ENCODE measurements at regions not wholly inside any gene's neighbourhood (a gene's known extent, or its start where the extent isn't known, plus 50 kb on each side); places are given as distances from the start of the nearest gene placed in this dataset.

DNA sequence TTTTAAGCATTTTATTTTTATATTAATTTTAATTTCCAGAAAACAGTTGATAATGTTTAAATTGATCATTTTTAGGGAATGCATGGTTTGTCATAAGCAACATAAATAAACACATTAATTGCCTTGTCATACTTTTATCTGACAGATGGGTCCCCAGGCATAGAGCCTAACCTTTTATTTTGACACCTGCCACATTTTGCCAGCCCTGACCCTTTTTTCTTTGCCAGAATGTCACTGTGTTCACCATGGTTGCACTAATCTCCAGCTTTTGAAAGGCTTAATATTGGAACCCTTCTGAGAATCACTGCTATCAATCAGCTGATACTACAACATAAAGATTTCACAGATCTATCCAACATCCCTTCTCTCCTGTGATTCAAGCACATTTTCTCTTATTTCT is 56.0 kb upstream of the DPYD start:
- CTCF ChIA-PET, result interaction anchor here (0.8 to 1.3 kb wide), 4 partner anchors 8 to 79 kb away, joined by 3 read pairs; no protein-coding TSS in a partner anchor
- Histone ChIP-seq H3K4me3 (no peak overlapping the region), H3K27ac (ENCODE audit: control insufficient read depth, insufficient read depth) (no peak overlapping the region), H2AFZ (ENCODE audit: control insufficient read depth, low read depth, low read length) (no peak overlapping the region), H4K20me1 (ENCODE audit: control insufficient read depth, insufficient read depth) (no peaks in the 10 kb centered on the region), H3K79me2 (ENCODE audit: control insufficient read depth, insufficient read depth, low read length) (no peaks in the 10 kb centered on the region), H3K9ac (ENCODE audit: control insufficient read depth, insufficient read depth, low read length) (no peak overlapping the region), H3K9me3 (replicated peaks; ENCODE audit: control insufficient read depth, insufficient read depth, low read length) (no peaks in the 10 kb centered on the region), H3K4me1 (ENCODE audit: control insufficient read depth, insufficient read depth, low read length) (no peaks in the 10 kb centered on the region), H3K27me3 (replicated peaks in 1 of 2; ENCODE audit: control insufficient read depth in 2 of 2, insufficient read depth in 2 of 2, low read length in 1 of 2) (no peaks in the 10 kb centered on the region), H3K36me3 (ENCODE audit: control insufficient read depth in 2 of 2, insufficient read depth in 2 of 2, low read length in 1 of 2) (no peaks in the 10 kb centered on the region), H3K4me2 (ENCODE audit: control insufficient read depth, insufficient read depth) (no peak overlapping the region)
- RAD21 ChIA-PET (ENCODE audit: unreplicated experiment), result interaction anchor here (0.9 to 1.0 kb wide), 3 partner anchors 21 to 71 kb away, joined by 3 read pairs; no protein-coding TSS in a partner anchor
- no peak for ATAC-seq
- SMC1A ChIA-PET (ENCODE audit: uncharacterized antibody, unreplicated experiment), result interaction anchor here (0.8 to 2.8 kb wide), 7 partner anchors 14 to 143 kb away, joined by 3 to 12 read pairs (median 4); partner anchors contain the start of gene DPYD
- POLR2A ChIA-PET, result interaction anchor here (1.3 kb wide), 1 partner anchor 26 kb away, joined by 3 read pairs; no protein-coding TSS in a partner anchor
- no TSS peak for BruUV-seq (replicated peaks)
- no peak for FAIRE-seq
- in situ Hi-C loops (cut with MboI) (no loop called here), intact Hi-C loops (cut with micrococcal nuclease; ENCODE audit: unreplicated experiment) (no loop called here)
- no peak for DNase-seq (ENCODE audit: low read depth, low spot score)
- TF ChIP-seq, protein P1, sequence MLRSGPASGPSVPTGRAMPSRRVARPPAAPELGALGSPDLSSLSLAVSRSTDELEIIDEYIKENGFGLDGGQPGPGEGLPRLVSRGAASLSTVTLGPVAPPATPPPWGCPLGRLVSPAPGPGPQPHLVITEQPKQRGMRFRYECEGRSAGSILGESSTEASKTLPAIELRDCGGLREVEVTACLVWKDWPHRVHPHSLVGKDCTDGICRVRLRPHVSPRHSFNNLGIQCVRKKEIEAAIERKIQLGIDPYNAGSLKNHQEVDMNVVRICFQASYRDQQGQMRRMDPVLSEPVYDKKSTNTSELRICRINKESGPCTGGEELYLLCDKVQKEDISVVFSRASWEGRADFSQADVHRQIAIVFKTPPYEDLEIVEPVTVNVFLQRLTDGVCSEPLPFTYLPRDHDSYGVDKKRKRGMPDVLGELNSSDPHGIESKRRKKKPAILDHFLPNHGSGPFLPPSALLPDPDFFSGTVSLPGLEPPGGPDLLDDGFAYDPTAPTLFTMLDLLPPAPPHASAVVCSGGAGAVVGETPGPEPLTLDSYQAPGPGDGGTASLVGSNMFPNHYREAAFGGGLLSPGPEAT (IDR thresholded peaks at IDR 0.05; ENCODE audit: low read depth), result no peak
- TF ChIP-seq FOXK2 (IDR thresholded peaks at IDR 0.05) (no peak), FOS (IDR thresholded peaks at IDR 0.05; ENCODE audit: borderline replicate concordance, extremely low read depth, insufficient read length) (no peak), NFXL1 (IDR thresholded peaks at IDR 0.05; ENCODE audit: borderline replicate concordance) (no peak), ZNF24 (IDR thresholded peaks at IDR 0.05) (no peak), CHD2 (IDR thresholded peaks at IDR 0.05; ENCODE audit: borderline replicate concordance, low read depth, low read length) (no peak), MYC (IDR thresholded peaks at IDR 0.05; ENCODE audit: insufficient read depth, insufficient read length, insufficient replicate concordance, low read length, severe bottlenecking) (no peak), MTA3 (IDR thresholded peaks at IDR 0.05; ENCODE audit: borderline replicate concordance, low read length) (no peak), EED (IDR thresholded peaks at IDR 0.05; ENCODE audit: low read depth) (no peak), PML (IDR thresholded peaks at IDR 0.05; ENCODE audit: low read length) (no peak), HDAC2 (IDR thresholded peaks at IDR 0.05) (no peak)
- TF ChIP-seq, protein P2, sequence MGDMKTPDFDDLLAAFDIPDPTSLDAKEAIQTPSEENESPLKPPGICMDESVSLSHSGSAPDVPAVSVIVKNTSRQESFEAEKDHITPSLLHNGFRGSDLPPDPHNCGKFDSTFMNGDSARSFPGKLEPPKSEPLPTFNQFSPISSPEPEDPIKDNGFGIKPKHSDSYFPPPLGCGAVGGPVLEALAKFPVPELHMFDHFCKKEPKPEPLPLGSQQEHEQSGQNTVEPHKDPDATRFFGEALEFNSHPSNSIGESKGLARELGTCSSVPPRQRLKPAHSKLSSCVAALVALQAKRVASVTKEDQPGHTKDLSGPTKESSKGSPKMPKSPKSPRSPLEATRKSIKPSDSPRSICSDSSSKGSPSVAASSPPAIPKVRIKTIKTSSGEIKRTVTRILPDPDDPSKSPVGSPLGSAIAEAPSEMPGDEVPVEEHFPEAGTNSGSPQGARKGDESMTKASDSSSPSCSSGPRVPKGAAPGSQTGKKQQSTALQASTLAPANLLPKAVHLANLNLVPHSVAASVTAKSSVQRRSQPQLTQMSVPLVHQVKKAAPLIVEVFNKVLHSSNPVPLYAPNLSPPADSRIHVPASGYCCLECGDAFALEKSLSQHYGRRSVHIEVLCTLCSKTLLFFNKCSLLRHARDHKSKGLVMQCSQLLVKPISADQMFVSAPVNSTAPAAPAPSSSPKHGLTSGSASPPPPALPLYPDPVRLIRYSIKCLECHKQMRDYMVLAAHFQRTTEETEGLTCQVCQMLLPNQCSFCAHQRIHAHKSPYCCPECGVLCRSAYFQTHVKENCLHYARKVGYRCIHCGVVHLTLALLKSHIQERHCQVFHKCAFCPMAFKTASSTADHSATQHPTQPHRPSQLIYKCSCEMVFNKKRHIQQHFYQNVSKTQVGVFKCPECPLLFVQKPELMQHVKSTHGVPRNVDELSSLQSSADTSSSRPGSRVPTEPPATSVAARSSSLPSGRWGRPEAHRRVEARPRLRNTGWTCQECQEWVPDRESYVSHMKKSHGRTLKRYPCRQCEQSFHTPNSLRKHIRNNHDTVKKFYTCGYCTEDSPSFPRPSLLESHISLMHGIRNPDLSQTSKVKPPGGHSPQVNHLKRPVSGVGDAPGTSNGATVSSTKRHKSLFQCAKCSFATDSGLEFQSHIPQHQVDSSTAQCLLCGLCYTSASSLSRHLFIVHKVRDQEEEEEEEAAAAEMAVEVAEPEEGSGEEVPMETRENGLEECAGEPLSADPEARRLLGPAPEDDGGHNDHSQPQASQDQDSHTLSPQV (IDR thresholded peaks at IDR 0.05), result no peak
- TF ChIP-seq, protein P3, sequence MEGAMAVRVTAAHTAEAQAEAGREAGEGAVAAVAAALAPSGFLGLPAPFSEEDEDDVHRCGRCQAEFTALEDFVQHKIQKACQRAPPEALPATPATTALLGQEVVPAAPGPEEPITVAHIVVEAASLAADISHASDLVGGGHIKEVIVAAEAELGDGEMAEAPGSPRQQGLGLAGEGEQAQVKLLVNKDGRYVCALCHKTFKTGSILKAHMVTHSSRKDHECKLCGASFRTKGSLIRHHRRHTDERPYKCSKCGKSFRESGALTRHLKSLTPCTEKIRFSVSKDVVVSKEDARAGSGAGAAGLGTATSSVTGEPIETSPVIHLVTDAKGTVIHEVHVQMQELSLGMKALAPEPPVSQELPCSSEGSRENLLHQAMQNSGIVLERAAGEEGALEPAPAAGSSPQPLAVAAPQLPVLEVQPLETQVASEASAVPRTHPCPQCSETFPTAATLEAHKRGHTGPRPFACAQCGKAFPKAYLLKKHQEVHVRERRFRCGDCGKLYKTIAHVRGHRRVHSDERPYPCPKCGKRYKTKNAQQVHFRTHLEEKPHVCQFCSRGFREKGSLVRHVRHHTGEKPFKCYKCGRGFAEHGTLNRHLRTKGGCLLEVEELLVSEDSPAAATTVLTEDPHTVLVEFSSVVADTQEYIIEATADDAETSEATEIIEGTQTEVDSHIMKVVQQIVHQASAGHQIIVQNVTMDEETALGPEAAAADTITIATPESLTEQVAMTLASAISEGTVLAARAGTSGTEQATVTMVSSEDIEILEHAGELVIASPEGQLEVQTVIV (IDR thresholded peaks at IDR 0.05; ENCODE audit: borderline replicate concordance, partially characterized antibody), result no peak
- TF ChIP-seq, protein P4, sequence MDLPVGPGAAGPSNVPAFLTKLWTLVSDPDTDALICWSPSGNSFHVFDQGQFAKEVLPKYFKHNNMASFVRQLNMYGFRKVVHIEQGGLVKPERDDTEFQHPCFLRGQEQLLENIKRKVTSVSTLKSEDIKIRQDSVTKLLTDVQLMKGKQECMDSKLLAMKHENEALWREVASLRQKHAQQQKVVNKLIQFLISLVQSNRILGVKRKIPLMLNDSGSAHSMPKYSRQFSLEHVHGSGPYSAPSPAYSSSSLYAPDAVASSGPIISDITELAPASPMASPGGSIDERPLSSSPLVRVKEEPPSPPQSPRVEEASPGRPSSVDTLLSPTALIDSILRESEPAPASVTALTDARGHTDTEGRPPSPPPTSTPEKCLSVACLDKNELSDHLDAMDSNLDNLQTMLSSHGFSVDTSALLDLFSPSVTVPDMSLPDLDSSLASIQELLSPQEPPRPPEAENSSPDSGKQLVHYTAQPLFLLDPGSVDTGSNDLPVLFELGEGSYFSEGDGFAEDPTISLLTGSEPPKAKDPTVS (IDR thresholded peaks at IDR 0.05; ENCODE audit: low read depth, low read length), result no peak

Data from GM12878 (cell line).